C4-2B (cell line): ENCODE measurements at regions not wholly inside any gene's neighbourhood (a gene's known extent, or its start where the extent isn't known, plus 50 kb on each side); places are given as distances from the start of the nearest gene placed in this dataset.

Source experiments
- CTCF ChIP-seq: fragments of 450-650 bp; conservative IDR thresholded peaks from 2 replicates; pipeline ENCODE4 v1.5.1; 2017; ENCODE audit warnings: mild to moderate bottlenecking
- ZFX ChIP-seq: fragments of 450-650 bp; IDR thresholded peaks from 2 replicates; pipeline ENCODE4 v1.6.1; 2017

- TF ChIP-seq CTCF (no peak), ZFX (no peak)
Observed at GRCh38 chr21:38899277-38899947, 93.7 kb downstream of the ETS2 start.
